H9 (cell line): ENCODE measurements at regions not wholly inside any gene's neighbourhood (a gene's known extent, or its start where the extent isn't known, plus 50 kb on each side); places are given as distances from the start of the nearest gene placed in this dataset.

Experiments used
- DNase-seq: peaks from one replicate; pipeline ENCODE4 v3.0.0-alpha.2; 2017
- H2AFZ ChIP-seq: one replicate; pipeline ENCODE4 v1.6.1; 2013; ENCODE audit warnings: mild to moderate bottlenecking, low read length, control low read depth, moderate library complexity
- H2AK5ac ChIP-seq: 2 replicates; pipeline ENCODE4 v1.6.1; 2013; ENCODE audit warnings: low read length, control low read depth, mixed read lengths; ENCODE audit not compliant: insufficient read length
- H2BK120ac ChIP-seq: one replicate; pipeline ENCODE4 v1.6.1; 2013; ENCODE audit warnings: low read depth, mild to moderate bottlenecking, low read length, control low read depth, inconsistent platforms; ENCODE audit not compliant: poor library complexity, severe bottlenecking
- H2BK12ac ChIP-seq: 2 replicates; pipeline ENCODE4 v1.6.1; 2013; ENCODE audit warnings: low read length, control low read depth, mixed read lengths, low read depth; ENCODE audit not compliant: insufficient read length
- H2BK15ac ChIP-seq: 2 replicates; pipeline ENCODE4 v1.6.1; 2013; ENCODE audit warnings: low read depth, low read length, control low read depth
- H2BK20ac ChIP-seq: one replicate; pipeline ENCODE4 v1.6.1; 2013; ENCODE audit warnings: low read depth, mild to moderate bottlenecking, low read length, control low read depth, inconsistent platforms; ENCODE audit not compliant: poor library complexity, severe bottlenecking
- H2BK5ac ChIP-seq: 2 replicates; pipeline ENCODE4 v1.6.1; 2013; ENCODE audit warnings: low read length, control low read depth, mixed read lengths; ENCODE audit not compliant: insufficient read length
- H3K14ac ChIP-seq: 2 replicates; pipeline ENCODE4 v1.6.1; 2013; ENCODE audit warnings: low read length, control low read depth; ENCODE audit not compliant: insufficient read depth
- H3K18ac ChIP-seq: 2 replicates; pipeline ENCODE4 v1.6.1; 2013; ENCODE audit warnings: low read depth, mild to moderate bottlenecking, mixed read lengths, low read length, control low read depth; ENCODE audit not compliant: insufficient read length
- H3K23ac ChIP-seq: 2 replicates; pipeline ENCODE4 v1.6.1; 2013; ENCODE audit warnings: low read length, control low read depth, mixed read lengths, low read depth; ENCODE audit not compliant: insufficient read length
- H3K23me2 ChIP-seq: 2 replicates; pipeline ENCODE4 v1.6.1; 2013; ENCODE audit warnings: low read depth, mild to moderate bottlenecking, mixed read lengths, low read length, control low read depth; ENCODE audit not compliant: insufficient read length, poor library complexity, severe bottlenecking
- H3K27ac ChIP-seq: 2 replicates; pipeline ENCODE4 v1.5.1; 2013; ENCODE audit warnings: low read length, control low read depth, mixed read lengths, low read depth; ENCODE audit not compliant: insufficient read length
- H3K27me3 ChIP-seq: 2 replicates; pipeline ENCODE4 v1.6.1; 2013; ENCODE audit warnings: low read length, control low read depth, inconsistent platforms; ENCODE audit not compliant: insufficient read depth
- H3K4ac ChIP-seq: 2 replicates; pipeline ENCODE4 v1.6.1; 2013; ENCODE audit warnings: low read depth, mild to moderate bottlenecking, control low read depth, inconsistent platforms, low read length, moderate library complexity
- H3K4me1 ChIP-seq: 2 replicates; pipeline ENCODE4 v1.6.1; 2013; ENCODE audit warnings: low read length, control low read depth, inconsistent platforms; ENCODE audit not compliant: insufficient read depth
- H3K4me2 ChIP-seq: 2 replicates; pipeline ENCODE4 v1.6.1; 2013; ENCODE audit warnings: low read length, control low read depth, mixed read lengths; ENCODE audit not compliant: insufficient read length, insufficient read depth
- H3K56ac ChIP-seq: 2 replicates; pipeline ENCODE4 v1.6.1; 2013; ENCODE audit warnings: low read depth, mild to moderate bottlenecking, mixed read lengths, low read length, control low read depth; ENCODE audit not compliant: insufficient read length
- H3K79me1 ChIP-seq: 2 replicates; pipeline ENCODE4 v1.6.1; 2013; ENCODE audit warnings: low read depth, mild to moderate bottlenecking, moderate library complexity, low read length, control low read depth, inconsistent platforms; ENCODE audit not compliant: insufficient read depth, poor library complexity, severe bottlenecking
- H3K79me2 ChIP-seq: 2 replicates; pipeline ENCODE4 v1.6.1; 2013; ENCODE audit warnings: low read length, control low read depth, inconsistent platforms; ENCODE audit not compliant: insufficient read depth
- H3K9ac ChIP-seq: 2 replicates; pipeline ENCODE4 v1.6.1; 2013; ENCODE audit warnings: low read length, control low read depth, mixed read lengths; ENCODE audit not compliant: insufficient read length; ENCODE audit errors: extremely low read depth
- H3K9me3 ChIP-seq: one replicate; pipeline ENCODE4 v1.6.1; 2013; ENCODE audit warnings: low read depth, low read length, inconsistent platforms; ENCODE audit not compliant: control insufficient read depth
- H3T11ph ChIP-seq: one replicate; pipeline ENCODE4 v1.6.1; 2013; ENCODE audit warnings: mild to moderate bottlenecking, low read length, control low read depth, inconsistent platforms
- H4K20me1 ChIP-seq: one replicate; pipeline ENCODE4 v1.6.1; 2013; ENCODE audit not compliant: control insufficient read depth, insufficient read length, insufficient read depth
- H4K5ac ChIP-seq: 2 replicates; pipeline ENCODE4 v1.6.1; 2013; ENCODE audit warnings: low read depth, mild to moderate bottlenecking, mixed read lengths, low read length, control low read depth; ENCODE audit not compliant: insufficient read length
- H4K8ac ChIP-seq: replicated peaks from 2 replicates; pipeline ENCODE4 v1.6.1; 2013; ENCODE audit warnings: low read length, control low read depth, mixed read lengths, low read depth; ENCODE audit not compliant: insufficient read length
- H4K91ac ChIP-seq: 2 replicates; pipeline ENCODE4 v1.6.1; 2013; ENCODE audit warnings: low read depth, mild to moderate bottlenecking, moderate library complexity, mixed read lengths, low read length, control low read depth; ENCODE audit not compliant: insufficient read length
- H3K27ac Mint-ChIP-seq, 3 experiments: 2 replicates in 2 of 3; 3 replicates in 1 of 3; pipeline ENCODE4 v1.8.0; 2020 to 2021; ENCODE audit warnings: mixed read lengths in 3 of 3, mild to moderate bottlenecking in 1 of 3, moderate library complexity in 1 of 3
- H3K27me3 Mint-ChIP-seq: 2 replicates; pipeline ENCODE4 v1.8.0; 2021; ENCODE audit warnings: low read depth, mild to moderate bottlenecking, moderate library complexity, mixed read lengths
- H3K36me3 Mint-ChIP-seq, 3 experiments: 2 replicates in 2 of 3; 3 replicates in 1 of 3; pipeline ENCODE4 v1.8.0; 2020 to 2021; ENCODE audit warnings: low read depth in 3 of 3, mixed read lengths in 3 of 3; ENCODE audit not compliant: insufficient read depth in 1 of 3
- H3K4me1 Mint-ChIP-seq, 2 experiments: 2 replicates each; pipeline ENCODE4 v1.8.0; 2020; ENCODE audit warnings: mixed read lengths in 2 of 2
- H3K4me3 Mint-ChIP-seq, 2 experiments: 2 replicates in 1 of 2; 3 replicates in 1 of 2; pipeline ENCODE4 v1.8.0; 2020 to 2021; ENCODE audit warnings: mild to moderate bottlenecking in 2 of 2, mixed read lengths in 2 of 2, moderate library complexity in 1 of 2
- H3K9me3 Mint-ChIP-seq, 2 experiments: 2 replicates in 1 of 2; 3 replicates in 1 of 2; pipeline ENCODE4 v1.8.0; 2020; ENCODE audit warnings: mild to moderate bottlenecking in 2 of 2, mixed read lengths in 2 of 2, moderate library complexity in 1 of 2
- WGBS: extraction: QIAGEN DNeasy Blood & Tissue Kit; methylation state at CpG from one replicate; pipeline ENCODE4 v1.1.7; 2013; ENCODE audit warnings: missing lambda C conversion rate, low lambda C conversion rate, mixed read lengths; ENCODE audit not compliant: insufficient read length; ENCODE audit errors: extremely low coverage; 5-methylcytosine and 5-hydroxymethylcytosine counted together
- TF ChIP-seq, protein P1 (sequence below): fragments of 200-600 bp; sonication (generic); conservative IDR thresholded peaks from 3 replicates; pipeline ENCODE4 v1.8.0; 2021; ENCODE audit warnings: antibody characterized with exemption, mild to moderate bottlenecking

- H4K20me1 ChIP-seq = no peaks in the 10 kb centered on the region
- no CpG with 5 or more reads among the region's 5 CpGs for WGBS
- H3K79me2 ChIP-seq = no peaks in the 10 kb centered on the region
- peaks cover 5% of the 10 kb centered on the region for H3K9me3 ChIP-seq
- no peaks in the 10 kb centered on the region for H3K23me2 ChIP-seq
- no peak overlapping the region for H3K14ac ChIP-seq
- H4K8ac ChIP-seq = no peak overlapping the region
- no peak overlapping the region for H2BK120ac ChIP-seq
- H3K27ac Mint-ChIP-seq = no peak overlapping the region
- no peak overlapping the region for H3K56ac ChIP-seq
- H3K4ac ChIP-seq = no peak overlapping the region
- no peak overlapping the region for H2BK20ac ChIP-seq
- TF ChIP-seq, protein P1, sequence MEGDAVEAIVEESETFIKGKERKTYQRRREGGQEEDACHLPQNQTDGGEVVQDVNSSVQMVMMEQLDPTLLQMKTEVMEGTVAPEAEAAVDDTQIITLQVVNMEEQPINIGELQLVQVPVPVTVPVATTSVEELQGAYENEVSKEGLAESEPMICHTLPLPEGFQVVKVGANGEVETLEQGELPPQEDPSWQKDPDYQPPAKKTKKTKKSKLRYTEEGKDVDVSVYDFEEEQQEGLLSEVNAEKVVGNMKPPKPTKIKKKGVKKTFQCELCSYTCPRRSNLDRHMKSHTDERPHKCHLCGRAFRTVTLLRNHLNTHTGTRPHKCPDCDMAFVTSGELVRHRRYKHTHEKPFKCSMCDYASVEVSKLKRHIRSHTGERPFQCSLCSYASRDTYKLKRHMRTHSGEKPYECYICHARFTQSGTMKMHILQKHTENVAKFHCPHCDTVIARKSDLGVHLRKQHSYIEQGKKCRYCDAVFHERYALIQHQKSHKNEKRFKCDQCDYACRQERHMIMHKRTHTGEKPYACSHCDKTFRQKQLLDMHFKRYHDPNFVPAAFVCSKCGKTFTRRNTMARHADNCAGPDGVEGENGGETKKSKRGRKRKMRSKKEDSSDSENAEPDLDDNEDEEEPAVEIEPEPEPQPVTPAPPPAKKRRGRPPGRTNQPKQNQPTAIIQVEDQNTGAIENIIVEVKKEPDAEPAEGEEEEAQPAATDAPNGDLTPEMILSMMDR = no peak
- no peak overlapping the region for H3K4me2 ChIP-seq
- no peaks in the 10 kb centered on the region for H3K79me1 ChIP-seq
- H2BK5ac ChIP-seq = no peak overlapping the region
- H3T11ph ChIP-seq = no peak overlapping the region
- no peak overlapping the region for H3K9ac ChIP-seq
- H3K36me3 Mint-ChIP-seq = peaks cover 0 to 4% (median 0%) of the 10 kb centered on the region in 3 experiments; a peak in 1 of 7 replicates
- no peak overlapping the region for H4K5ac ChIP-seq
- H3K4me1 ChIP-seq = no peaks in the 10 kb centered on the region
- H3K23ac ChIP-seq = no peak overlapping the region
- DNase-seq = no peak
- H2BK12ac ChIP-seq = no peak overlapping the region
- H2AFZ ChIP-seq = no peak overlapping the region
- no peak overlapping the region for H3K18ac ChIP-seq
- no peak overlapping the region for H2BK15ac ChIP-seq
- peaks cover 9 to 44% of the 10 kb centered on the region in 2 experiments for H3K9me3 Mint-ChIP-seq
- no peak overlapping the region for H2AK5ac ChIP-seq
- H4K91ac ChIP-seq = no peak overlapping the region
- H3K4me3 Mint-ChIP-seq = no peak overlapping the region
- H3K4me1 Mint-ChIP-seq = no peaks in the 10 kb centered on the region
- no peaks in the 10 kb centered on the region for H3K27me3 Mint-ChIP-seq
- no peak overlapping the region for H3K27ac ChIP-seq
- H3K27me3 ChIP-seq = no peaks in the 10 kb centered on the region
Observed at GRCh38 chr9:1639166-1639565, 376.0 kb upstream of the SMARCA2 start.
